ENCODE measurements at regions not wholly inside any gene's neighbourhood (a gene's known extent, or its start where the extent isn't known, plus 50 kb on each side); places are given as distances from the start of the nearest gene placed in this dataset.
"Not testable (repeated sequence)": the region's sequence is repeated elsewhere in the genome, so short reads cannot be mapped to it uniquely, and the experiment has no call there.

GRCh38 chr6:15953152-15953880 lies 175.6 kb upstream of the MYLIP start:
- DNase-seq: no peak

GRCh38 chr6:15952231-15953151 lies 176.4 kb upstream of the MYLIP start:
- no peak for DNase-seq

GRCh38 chr6:15950962-15951569 lies 177.8 kb upstream of the MYLIP start:
- DNase-seq: no peak

- no peak for DNase-seq
Observed at GRCh38 chr6:15949982-15950381, 178.9 kb upstream of the MYLIP start.

GRCh38 chr6:15948930-15949900 lies 179.7 kb upstream of the MYLIP start:
- peak; percentile 91 to 95 for DNase-seq

- DNase-seq: no peak
Observed at GRCh38 chr6:15947923-15948322, 181.0 kb upstream of the MYLIP start.

GRCh38 chr6:15947436-15947835 lies 181.4 kb upstream of the MYLIP start:
- DNase-seq: no peak

- no peak for DNase-seq
Observed at GRCh38 chr6:15946701-15947385, 182.0 kb upstream of the MYLIP start.

GRCh38 chr6:15945593-15946159 lies 183.2 kb upstream of the MYLIP start:
- no peak for DNase-seq

GRCh38 chr6:15943423-15943822 lies 185.5 kb upstream of the MYLIP start:
- no peak for DNase-seq

GRCh38 chr6:15941168-15941567 lies 187.7 kb upstream of the MYLIP start:
- no peak for DNase-seq

GRCh38 chr6:15938107-15938506 lies 190.8 kb upstream of the MYLIP start:
- no peak for DNase-seq

GRCh38 chr6:15937602-15938001 lies 191.3 kb upstream of the MYLIP start:
- DNase-seq: no peak

GRCh38 chr6:15936503-15936902 lies 192.4 kb upstream of the MYLIP start:
- no peak for DNase-seq

GRCh38 chr6:15935661-15936060 lies 193.2 kb upstream of the MYLIP start:
- DNase-seq: no peak

GRCh38 chr6:15931697-15932096 lies 197.2 kb upstream of the MYLIP start:
- DNase-seq: not testable (repeated sequence)

GRCh38 chr6:15930207-15930606 lies 198.7 kb upstream of the MYLIP start:
- DNase-seq: no peak

- DNase-seq: no peak
Observed at GRCh38 chr6:15929685-15930084, 199.2 kb upstream of the MYLIP start.

GRCh38 chr6:15927531-15928225 lies 201.2 kb upstream of the MYLIP start:
- no peak for DNase-seq

- no peak for DNase-seq
Observed at GRCh38 chr6:15926256-15926655, 202.6 kb upstream of the MYLIP start.

- DNase-seq: no peak
Observed at GRCh38 chr6:15924893-15925292, 204.0 kb upstream of the MYLIP start.
